Right lobe of liver (tissue), 4 donors: ENCODE measurements at regions not wholly inside any gene's neighbourhood (a gene's known extent, or its start where the extent isn't known, plus 50 kb on each side); places are given as distances from the start of the nearest gene placed in this dataset.

Experiments
- POLR2A ChIP-seq: fragments of 450-650 bp; IDR thresholded peaks from one replicate; pipeline ENCODE4 v1.6.1; 2017; ENCODE audit warnings: antibody characterized with exemption, mild to moderate bottlenecking
- TF ChIP-seq, protein P1 (sequence below), 4 donors: fragments of 200-600 bp in 3 of 4; fragments of 450-650 bp in 1 of 4; IDR thresholded peaks; one replicate each; pipeline versions ENCODE4 v1.5.1 to v1.8.0; 2016 to 2022; ENCODE audit warnings: antibody characterized with exemption in 4 of 4, mild to moderate bottlenecking in 2 of 4
- donor health status: DM: no; HTN: no; CAD: no.
- donor health status: DM: no; HTN: no; CAD: no.
- donor health status: DM: no; HTN: yes; CAD: no.

DNA sequence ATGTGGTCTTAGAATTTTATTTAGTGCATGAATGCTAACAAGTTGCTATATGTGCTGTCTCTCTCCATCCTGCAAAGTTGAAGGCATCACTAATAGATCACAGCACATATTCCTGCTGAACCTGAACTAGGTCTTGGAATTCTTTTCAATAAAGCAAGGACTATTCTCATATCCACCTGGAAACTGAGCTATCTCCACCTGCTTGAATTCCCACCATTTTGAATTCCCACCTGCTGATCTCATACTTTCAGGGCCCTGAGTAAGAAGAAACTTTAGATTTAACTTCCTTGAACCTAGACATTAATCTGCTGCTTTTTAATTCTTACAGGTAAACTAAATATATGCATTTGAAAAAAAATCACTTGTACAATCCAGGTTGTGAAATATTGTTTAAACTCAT lies 445.3 kb upstream of the CCL2 start:
- TF ChIP-seq, protein P1, sequence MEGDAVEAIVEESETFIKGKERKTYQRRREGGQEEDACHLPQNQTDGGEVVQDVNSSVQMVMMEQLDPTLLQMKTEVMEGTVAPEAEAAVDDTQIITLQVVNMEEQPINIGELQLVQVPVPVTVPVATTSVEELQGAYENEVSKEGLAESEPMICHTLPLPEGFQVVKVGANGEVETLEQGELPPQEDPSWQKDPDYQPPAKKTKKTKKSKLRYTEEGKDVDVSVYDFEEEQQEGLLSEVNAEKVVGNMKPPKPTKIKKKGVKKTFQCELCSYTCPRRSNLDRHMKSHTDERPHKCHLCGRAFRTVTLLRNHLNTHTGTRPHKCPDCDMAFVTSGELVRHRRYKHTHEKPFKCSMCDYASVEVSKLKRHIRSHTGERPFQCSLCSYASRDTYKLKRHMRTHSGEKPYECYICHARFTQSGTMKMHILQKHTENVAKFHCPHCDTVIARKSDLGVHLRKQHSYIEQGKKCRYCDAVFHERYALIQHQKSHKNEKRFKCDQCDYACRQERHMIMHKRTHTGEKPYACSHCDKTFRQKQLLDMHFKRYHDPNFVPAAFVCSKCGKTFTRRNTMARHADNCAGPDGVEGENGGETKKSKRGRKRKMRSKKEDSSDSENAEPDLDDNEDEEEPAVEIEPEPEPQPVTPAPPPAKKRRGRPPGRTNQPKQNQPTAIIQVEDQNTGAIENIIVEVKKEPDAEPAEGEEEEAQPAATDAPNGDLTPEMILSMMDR (IDR thresholded peaks at IDR 0.05), result no peak
- TF ChIP-seq POLR2A, result no peak
